GM23338 (cell line): ENCODE measurements at regions not wholly inside any gene's neighbourhood (a gene's known extent, or its start where the extent isn't known, plus 50 kb on each side); places are given as distances from the start of the nearest gene placed in this dataset.

Experiments
- ATAC-seq: fragments of 200-7000 bp; cut with Tn5 transposase; 3 replicates; pipeline ENCODE4 v1.9.1; 2020
- DNase-seq: peaks from one replicate; pipeline ENCODE4 v3.0.0-alpha.2; 2015; ENCODE audit warnings: low spot score
- H2AFZ ChIP-seq: fragments of 200-600 bp; sonication (generic); 2 replicates; pipeline ENCODE4 v1.8.0; 2016; ENCODE audit warnings: antibody characterized with exemption, mild to moderate bottlenecking, moderate library complexity
- H3F3A ChIP-seq: fragments of 200-600 bp; sonication (generic); replicated peaks from 2 replicates; pipeline ENCODE4 v1.8.0; 2017; ENCODE audit warnings: antibody characterized with exemption, mixed run types, low read depth
- H3K27ac ChIP-seq: fragments of 200-600 bp; sonication (generic); 2 replicates; pipeline ENCODE4 v1.6.1; 2016; ENCODE audit warnings: low read depth
- H3K27me3 ChIP-seq: fragments of 200-600 bp; sonication (generic); 2 replicates; pipeline ENCODE4 v1.8.0; 2016; ENCODE audit warnings: mild to moderate bottlenecking, mixed run types, moderate library complexity; ENCODE audit not compliant: insufficient read depth
- H3K36me3 ChIP-seq: fragments of 200-600 bp; sonication (generic); 2 replicates; pipeline ENCODE4 v1.8.0; 2016; ENCODE audit warnings: mild to moderate bottlenecking; ENCODE audit not compliant: insufficient read depth
- H3K4me1 ChIP-seq: fragments of 200-600 bp; sonication (generic); 2 replicates; pipeline ENCODE4 v1.8.0; 2016; ENCODE audit warnings: mild to moderate bottlenecking, moderate library complexity; ENCODE audit not compliant: insufficient read depth
- H3K4me2 ChIP-seq: fragments of 200-600 bp; sonication (generic); 2 replicates; pipeline ENCODE4 v1.7.1; 2017; ENCODE audit warnings: mixed run types
- H3K4me3 ChIP-seq: fragments of 200-600 bp; sonication (generic); 2 replicates; pipeline ENCODE4 v1.6.1; 2016; ENCODE audit warnings: mixed run types
- H3K79me2 ChIP-seq: fragments of 200-600 bp; sonication (generic); replicated peaks from 2 replicates; pipeline ENCODE4 v1.8.0; 2017; ENCODE audit warnings: mild to moderate bottlenecking; ENCODE audit not compliant: insufficient read depth
- H3K9me2 ChIP-seq: fragments of 200-600 bp; sonication (generic); 2 replicates; pipeline ENCODE4 v1.8.0; 2017; ENCODE audit not compliant: insufficient read depth
- H4K20me1 ChIP-seq: fragments of 200-600 bp; sonication (generic); replicated peaks from 2 replicates; pipeline ENCODE4 v1.8.0; 2017; ENCODE audit warnings: mild to moderate bottlenecking; ENCODE audit not compliant: insufficient read depth
- H3K27ac Mint-ChIP-seq: 2 replicates; pipeline ENCODE4 v1.8.0; 2020; ENCODE audit warnings: inconsistent platforms, mild to moderate bottlenecking, moderate library complexity, mixed read lengths
- H3K27me3 Mint-ChIP-seq: 3 replicates; pipeline ENCODE4 v1.8.0; 2022; ENCODE audit warnings: low read depth, mild to moderate bottlenecking, moderate library complexity, mixed read lengths, inconsistent platforms; ENCODE audit not compliant: insufficient read depth, poor library complexity
- H3K36me3 Mint-ChIP-seq: 3 replicates; pipeline ENCODE4 v1.8.0; 2021; ENCODE audit warnings: low read depth, mild to moderate bottlenecking, inconsistent platforms, moderate library complexity, mixed read lengths
- H3K4me1 Mint-ChIP-seq: 3 replicates; pipeline ENCODE4 v1.8.0; 2020; ENCODE audit warnings: mild to moderate bottlenecking, inconsistent platforms, mixed read lengths
- H3K4me3 Mint-ChIP-seq: 3 replicates; pipeline ENCODE4 v1.8.0; 2021; ENCODE audit warnings: moderate library complexity, mild to moderate bottlenecking, inconsistent platforms, mixed read lengths
- H3K9me3 Mint-ChIP-seq: 3 replicates; pipeline ENCODE4 v1.8.0; 2020; ENCODE audit warnings: moderate library complexity, mild to moderate bottlenecking, inconsistent platforms, mixed read lengths
- CREB1 ChIP-seq: fragments of 250-450 bp; sonication (Bioruptor Pico); IDR thresholded peaks from 2 replicates; pipeline ENCODE4 v1.5.0; 2020; ENCODE audit warnings: low read depth, mild to moderate bottlenecking, moderate library complexity
- ETS1 ChIP-seq: IDR thresholded peaks from 2 replicates; pipeline ENCODE4 v1.6.1; 2016; ENCODE audit warnings: antibody characterized with exemption
- EZH2 ChIP-seq: fragments of 200-600 bp; sonication (generic); IDR thresholded peaks from one replicate; pipeline ENCODE4 v1.8.0; 2017; ENCODE audit warnings: antibody characterized with exemption, mild to moderate bottlenecking, low read depth; ENCODE audit not compliant: unreplicated experiment
- EZH2phosphoT487 ChIP-seq: fragments of 200-600 bp; sonication (generic); IDR thresholded peaks from one replicate; pipeline ENCODE4 v1.8.1; 2018; ENCODE audit warnings: antibody characterized with exemption; ENCODE audit not compliant: unreplicated experiment
- JUNB ChIP-seq: IDR thresholded peaks from one replicate; pipeline ENCODE4 v1.6.1; 2016; ENCODE audit warnings: antibody characterized with exemption; ENCODE audit not compliant: unreplicated experiment
- NANOG ChIP-seq: IDR thresholded peaks from 2 replicates; pipeline ENCODE4 v1.6.1; 2016; ENCODE audit warnings: antibody characterized with exemption, borderline replicate concordance
- POLR2AphosphoS5 ChIP-seq: IDR thresholded peaks from 2 replicates; pipeline ENCODE4 v1.6.1; 2016; ENCODE audit warnings: antibody characterized with exemption, low read depth
- REST ChIP-seq: IDR thresholded peaks from one replicate; pipeline ENCODE4 v1.6.1; 2018; ENCODE audit warnings: antibody characterized with exemption; ENCODE audit not compliant: unreplicated experiment
- STAT1 ChIP-seq: IDR thresholded peaks from one replicate; pipeline ENCODE4 v1.6.1; 2016; ENCODE audit warnings: antibody characterized with exemption; ENCODE audit not compliant: unreplicated experiment
- ZNF114 ChIP-seq: fragments of 250-450 bp; sonication (Bioruptor Pico); IDR thresholded peaks from 2 replicates; pipeline ENCODE4 v1.5.0; 2020; ENCODE audit warnings: mild to moderate bottlenecking, moderate library complexity
- ZNF331 ChIP-seq: fragments of 250-450 bp; sonication (Bioruptor Pico); IDR thresholded peaks from 2 replicates; pipeline ENCODE4 v1.5.0; 2020; ENCODE audit warnings: low read depth, mild to moderate bottlenecking, moderate library complexity
- ZNF462 ChIP-seq: fragments of 250-450 bp; sonication (Bioruptor Pico); IDR thresholded peaks from 2 replicates; pipeline ENCODE4 v1.5.0; 2020; ENCODE audit warnings: mild to moderate bottlenecking, moderate library complexity
- TF ChIP-seq, protein P1 (sequence below), 2 experiments: fragments of 200-600 bp in 1 of 2; sonication (generic) in 1 of 2; conservative IDR thresholded peaks; 2 replicates each; pipeline versions ENCODE4 v1.5.1 to v1.6.1; 2016 to 2017; ENCODE audit warnings: antibody characterized with exemption in 2 of 2, low read depth in 2 of 2, mild to moderate bottlenecking in 2 of 2, moderate library complexity in 1 of 2

- no peaks in the 10 kb centered on the region for H3K79me2 ChIP-seq
- Mint-ChIP-seq H3K4me1 (peaks cover 28% of the 10 kb centered on the region), H3K27ac (no peak overlapping the region), H3K9me3 (no peaks in the 10 kb centered on the region), H3K4me3 (no peak overlapping the region), H3K36me3 (no peaks in the 10 kb centered on the region), H3K27me3 (peaks cover 10% of the 10 kb centered on the region)
- ATAC-seq (no peak), DNase-seq (peak; percentile 63)
- H3K4me2 ChIP-seq, result no peak overlapping the region
- H3K9me2 ChIP-seq, result no peaks in the 10 kb centered on the region
- TF ChIP-seq NANOG (no peak), ZNF114 (no peak), ZNF462 (CRISPR knock-in tag) (no peak), REST (no peak), JUNB (no peak), EZH2phosphoT487 (no peak), ETS1 (no peak), EZH2 (no peak), ZNF331 (CRISPR knock-in tag) (no peak), POLR2AphosphoS5 (no peak), CREB1 (CRISPR knock-in tag) (no peak), STAT1 (no peak)
- TF ChIP-seq, protein P1, sequence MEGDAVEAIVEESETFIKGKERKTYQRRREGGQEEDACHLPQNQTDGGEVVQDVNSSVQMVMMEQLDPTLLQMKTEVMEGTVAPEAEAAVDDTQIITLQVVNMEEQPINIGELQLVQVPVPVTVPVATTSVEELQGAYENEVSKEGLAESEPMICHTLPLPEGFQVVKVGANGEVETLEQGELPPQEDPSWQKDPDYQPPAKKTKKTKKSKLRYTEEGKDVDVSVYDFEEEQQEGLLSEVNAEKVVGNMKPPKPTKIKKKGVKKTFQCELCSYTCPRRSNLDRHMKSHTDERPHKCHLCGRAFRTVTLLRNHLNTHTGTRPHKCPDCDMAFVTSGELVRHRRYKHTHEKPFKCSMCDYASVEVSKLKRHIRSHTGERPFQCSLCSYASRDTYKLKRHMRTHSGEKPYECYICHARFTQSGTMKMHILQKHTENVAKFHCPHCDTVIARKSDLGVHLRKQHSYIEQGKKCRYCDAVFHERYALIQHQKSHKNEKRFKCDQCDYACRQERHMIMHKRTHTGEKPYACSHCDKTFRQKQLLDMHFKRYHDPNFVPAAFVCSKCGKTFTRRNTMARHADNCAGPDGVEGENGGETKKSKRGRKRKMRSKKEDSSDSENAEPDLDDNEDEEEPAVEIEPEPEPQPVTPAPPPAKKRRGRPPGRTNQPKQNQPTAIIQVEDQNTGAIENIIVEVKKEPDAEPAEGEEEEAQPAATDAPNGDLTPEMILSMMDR (conservative IDR thresholded peaks at IDR 0.05; ENCODE audit: low read depth in 2 of 2), result no peak
- H3K36me3 ChIP-seq, result no peaks in the 10 kb centered on the region
- peaks cover 6% of the 10 kb centered on the region; the same call in 1 of the 2 replicates for H3F3A ChIP-seq
- no peak overlapping the region for H3K4me3 ChIP-seq
- no peaks in the 10 kb centered on the region for H4K20me1 ChIP-seq
- no peak overlapping the region for H2AFZ ChIP-seq
- H3K4me1 ChIP-seq, result peaks cover 20% of the 10 kb centered on the region
- H3K27me3 ChIP-seq, result no peaks in the 10 kb centered on the region
- no peak overlapping the region for H3K27ac ChIP-seq
Measured at GRCh38 chr1:243926803-243927245, 76.8 kb upstream of the AKT3 start.
